ENCODE measurements at regions not wholly inside any gene's neighbourhood (a gene's known extent, or its start where the extent isn't known, plus 50 kb on each side); places are given as distances from the start of the nearest gene placed in this dataset.

GRCh38 chr17:5665164-5665563 is 80.9 kb upstream of the NLRP1 start:
- TF ChIP-seq RAD21 (IDR thresholded peaks at IDR 0.05; ENCODE audit: low read depth) (no peak), EP300 (IDR thresholded peaks at IDR 0.05; ENCODE audit: borderline replicate concordance) (no peak), YY1 (IDR thresholded peaks at IDR 0.05; ENCODE audit: low read depth) (no peak), EGR1 (IDR thresholded peaks at IDR 0.05) (no peak), REST (IDR thresholded peaks at IDR 0.05; ENCODE audit: low read depth) (no peak), CREB1 (IDR thresholded peaks at IDR 0.05; ENCODE audit: low read depth) (no peak), CEBPB (IDR thresholded peaks at IDR 0.05) (no peak), USF1 (IDR thresholded peaks at IDR 0.05) (no peak), TEAD4 (IDR thresholded peaks at IDR 0.05) (no peak), TAF1 (IDR thresholded peaks at IDR 0.05; ENCODE audit: low read depth) (no peak), FOXM1 (IDR thresholded peaks at IDR 0.05; ENCODE audit: borderline replicate concordance, low read depth) (no peak), MAX (IDR thresholded peaks at IDR 0.05) (no peak), TCF12 (IDR thresholded peaks at IDR 0.05; ENCODE audit: low read depth) (no peak), ZBTB7A (IDR thresholded peaks at IDR 0.05; ENCODE audit: low read depth) (no peak)

Data from Ishikawa (cell line).